GM21515 (cell line): ENCODE measurements at regions not wholly inside any gene's neighbourhood (a gene's known extent, or its start where the extent isn't known, plus 50 kb on each side); places are given as distances from the start of the nearest gene placed in this dataset.

Experiments
- ATAC-seq: cut with Tn5 transposase; IDR thresholded peaks from one replicate; pipeline ENCODE4 v1.9.1; 2021; ENCODE audit not compliant: unreplicated experiment

DNA sequence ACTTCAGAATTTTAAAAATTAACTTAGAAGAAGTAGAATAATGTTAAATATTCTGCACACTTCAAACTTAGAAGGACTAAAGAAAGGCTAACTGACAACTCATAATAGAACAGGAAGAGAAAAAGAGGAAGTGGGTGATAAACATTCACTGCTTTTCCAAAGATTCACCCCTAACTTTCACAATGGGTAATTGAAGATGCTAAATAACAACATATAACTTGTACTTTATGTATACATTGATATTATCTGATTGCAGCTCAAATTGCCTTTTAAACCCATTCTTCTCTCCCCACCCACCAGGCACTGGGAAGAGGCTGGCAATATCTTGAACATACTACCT is 376.6 kb downstream of the EFNA5 start:
- ATAC-seq: peak; percentile 66

DNA sequence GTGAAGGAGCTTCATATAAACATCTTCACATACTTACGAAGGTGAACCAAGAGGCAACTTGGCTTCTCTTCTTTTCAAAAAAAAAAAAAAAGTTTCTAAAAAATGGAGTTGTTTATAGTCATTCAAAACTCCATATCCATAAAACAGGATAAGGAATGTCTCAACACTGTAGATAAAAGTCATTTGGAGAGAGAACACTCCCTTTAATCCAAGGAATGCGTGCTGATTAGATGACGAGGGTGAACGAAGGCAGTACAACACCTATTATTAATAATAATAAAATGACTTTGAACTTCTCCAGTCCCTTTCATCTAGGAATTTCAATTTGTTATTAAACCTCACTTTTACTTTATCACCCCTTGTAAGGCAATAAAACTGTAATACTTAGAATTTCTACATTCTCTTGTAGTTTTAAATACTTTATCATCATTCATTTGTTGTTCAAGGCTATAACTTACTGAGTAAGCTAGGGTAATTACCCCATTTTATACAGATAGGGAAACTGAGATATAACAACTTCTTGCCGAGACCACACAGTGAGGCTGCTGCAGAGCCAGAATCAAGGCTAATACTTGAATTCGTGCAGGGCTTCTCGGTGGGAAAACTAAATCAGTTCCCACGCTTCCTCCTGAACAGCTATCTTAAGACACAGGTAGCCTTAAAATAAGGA is 377.1 kb downstream of the EFNA5 start:
- ATAC-seq: peak; percentile 8

- ATAC-seq: no peak
Observed at GRCh38 chr5:107291866-107292265, 378.9 kb downstream of the EFNA5 start.

DNA sequence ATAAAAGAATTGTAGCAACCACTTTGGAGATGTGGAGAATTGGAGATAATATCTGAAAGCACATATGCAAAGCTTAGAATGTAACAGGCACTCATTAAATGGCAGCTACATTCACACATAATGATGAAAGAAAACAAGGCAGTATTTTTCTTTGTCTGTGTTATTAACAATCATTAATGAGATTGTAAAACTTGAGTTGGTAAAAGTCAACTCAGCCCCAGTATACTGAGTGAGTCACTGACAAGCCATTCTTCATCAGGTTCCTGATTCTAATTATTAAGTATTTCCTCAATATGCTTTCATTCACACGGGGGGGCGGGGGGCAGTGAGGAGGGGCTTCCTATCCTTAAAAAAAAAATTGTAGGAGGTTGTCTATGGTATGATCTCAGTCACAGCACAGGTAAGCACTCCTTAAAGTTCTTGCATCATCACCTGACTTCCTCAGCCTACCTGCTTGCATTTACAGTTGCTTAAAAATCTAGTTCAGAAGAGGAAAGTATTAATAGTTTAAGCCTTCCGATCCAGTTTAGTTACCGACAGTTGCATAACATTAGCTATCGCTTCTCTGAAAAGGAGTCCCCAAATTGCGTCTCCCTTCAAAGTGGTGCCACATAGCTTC is 379.8 kb downstream of the EFNA5 start:
- no peak for ATAC-seq

DNA sequence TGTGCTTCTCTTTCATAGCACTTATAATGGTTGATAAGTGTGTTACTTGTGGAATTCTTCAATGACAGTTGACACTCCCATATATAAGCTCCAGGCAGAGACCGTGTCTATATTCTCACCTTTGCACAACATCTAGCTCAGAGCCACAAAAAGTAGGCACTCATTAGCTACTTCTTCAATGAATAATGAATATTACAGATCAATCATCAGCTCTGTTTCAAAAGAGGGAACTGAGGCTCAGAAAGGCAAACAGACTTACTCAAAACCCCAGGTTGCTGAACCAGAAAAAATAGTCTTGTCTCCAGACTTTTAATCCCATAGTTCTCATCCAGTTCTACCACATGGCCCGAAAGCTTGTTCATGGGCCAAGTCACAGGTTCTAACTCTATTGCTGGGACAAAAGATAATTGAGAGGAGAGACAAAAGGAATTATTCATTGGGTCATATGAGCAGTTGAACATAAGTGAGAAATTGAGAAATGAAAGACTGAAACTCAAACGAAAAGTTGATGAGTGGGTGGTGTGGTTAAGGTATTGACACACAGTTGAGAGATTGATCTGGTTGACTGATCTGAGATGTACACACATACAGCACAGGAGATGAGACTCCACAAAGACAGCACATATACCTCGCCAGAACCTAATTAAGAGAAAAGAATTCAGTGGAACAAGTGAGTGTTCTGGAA is 381.6 kb downstream of the EFNA5 start:
- peak; percentile 89 for ATAC-seq

GRCh38 chr5:107286447-107287098 is 384.2 kb downstream of the EFNA5 start:
- no peak for ATAC-seq

DNA sequence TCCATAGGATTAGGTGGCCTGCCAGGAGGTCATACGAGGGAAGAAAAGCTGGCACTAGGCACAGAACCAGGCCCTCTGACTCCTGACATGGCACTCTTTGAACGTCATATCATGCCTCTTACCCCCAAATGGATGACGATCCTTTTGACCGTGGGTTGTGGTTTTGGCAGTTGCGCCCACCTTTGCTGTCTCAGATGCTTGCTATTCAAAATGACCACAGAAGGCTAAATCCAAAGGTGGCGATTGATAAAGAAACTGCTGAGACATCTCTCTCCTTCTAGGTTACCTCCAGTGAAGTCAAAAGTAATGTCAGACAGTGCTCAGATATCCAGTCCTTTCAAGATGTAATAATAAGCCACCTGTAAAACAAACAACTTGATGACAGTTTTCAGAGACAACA is 385.0 kb downstream of the EFNA5 start:
- ATAC-seq: no peak

- no peak for ATAC-seq
Observed at GRCh38 chr5:107284822-107285525, 385.8 kb downstream of the EFNA5 start.

DNA sequence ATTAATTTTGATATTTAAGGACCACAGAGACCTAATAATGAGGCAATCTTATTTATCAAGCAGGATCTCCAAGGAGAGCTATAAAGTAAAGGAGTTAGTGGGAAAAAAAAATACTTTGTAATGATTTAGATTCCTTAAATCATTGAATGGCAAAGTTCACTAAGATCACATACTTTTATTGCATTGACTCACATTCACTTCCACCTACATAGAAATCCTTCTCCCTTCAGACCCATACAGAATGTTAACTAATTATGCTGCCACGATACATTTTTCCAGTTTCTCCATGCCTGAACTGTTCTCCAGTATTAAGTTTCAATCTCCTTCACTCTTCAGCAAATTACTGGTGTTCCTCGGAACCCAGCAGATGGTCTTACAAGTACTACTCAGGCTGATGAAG is 388.7 kb downstream of the EFNA5 start:
- no peak for ATAC-seq

DNA sequence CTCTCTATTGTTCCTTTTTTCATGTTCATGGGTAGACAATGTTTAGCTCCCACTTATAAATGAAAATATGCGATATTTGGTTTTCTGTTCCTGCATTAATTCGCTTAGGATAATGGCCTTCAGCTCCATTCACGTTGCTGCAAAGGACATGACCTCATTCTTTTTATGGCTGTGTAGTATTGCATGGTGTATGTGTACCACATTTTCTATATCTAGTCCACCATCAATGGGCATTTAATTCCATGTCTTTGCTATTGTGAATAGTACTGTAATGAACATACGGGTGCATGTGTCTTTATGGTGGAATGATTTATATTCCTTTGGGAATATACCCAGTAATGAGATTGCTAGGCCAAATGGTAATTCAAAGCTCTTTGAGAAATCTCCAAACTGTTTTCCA is 392.0 kb downstream of the EFNA5 start:
- ATAC-seq: no peak

DNA sequence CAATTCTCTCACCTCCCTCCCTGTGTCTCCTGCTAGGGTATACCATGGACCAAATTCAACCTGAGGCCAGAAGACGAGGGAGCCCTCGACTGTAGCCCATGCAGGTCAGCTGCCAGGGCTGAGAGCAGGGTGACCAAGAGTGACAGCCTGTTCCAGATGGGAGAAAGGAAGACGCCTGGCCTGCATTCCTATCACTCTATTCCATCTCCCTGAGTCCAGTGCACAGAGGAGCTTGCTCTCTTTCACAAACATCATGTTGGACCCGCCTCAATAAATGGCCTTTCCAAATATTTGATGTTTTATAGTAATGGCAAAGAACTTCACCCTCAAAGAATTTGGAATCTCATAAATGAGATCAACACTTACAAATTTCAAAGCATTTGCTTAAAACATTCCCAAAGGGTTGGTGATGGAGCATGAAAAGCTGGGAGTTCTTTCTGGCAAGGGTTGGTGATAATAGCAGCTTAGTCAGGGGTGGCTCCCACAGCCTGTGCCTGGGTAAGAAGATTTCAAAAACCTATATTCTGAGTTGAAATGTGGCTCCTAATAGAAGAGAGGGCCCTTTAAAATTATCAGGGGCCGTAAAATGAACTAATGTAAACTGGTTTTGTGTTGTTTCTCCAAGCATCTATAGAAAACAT is 393.1 kb downstream of the EFNA5 start:
- ATAC-seq: no peak

DNA sequence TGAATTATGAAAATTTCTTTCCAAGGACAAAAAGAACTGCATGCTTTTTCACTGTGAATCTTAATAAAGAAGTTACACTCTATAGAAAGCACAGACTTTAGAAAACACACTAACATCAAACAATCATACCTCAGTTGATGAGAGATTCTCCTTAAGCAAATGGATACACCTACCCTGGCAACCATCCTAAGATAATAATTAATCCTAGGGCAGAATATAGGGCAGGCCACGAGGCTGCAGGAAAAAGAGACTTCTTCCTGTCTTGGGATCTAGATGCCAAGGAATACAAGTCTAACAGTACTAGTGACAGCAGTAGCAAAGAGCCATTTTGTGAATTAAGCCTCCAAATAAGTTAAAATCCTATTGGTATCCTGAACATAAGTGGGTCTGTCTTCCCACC is 395.4 kb downstream of the EFNA5 start:
- no peak for ATAC-seq

DNA sequence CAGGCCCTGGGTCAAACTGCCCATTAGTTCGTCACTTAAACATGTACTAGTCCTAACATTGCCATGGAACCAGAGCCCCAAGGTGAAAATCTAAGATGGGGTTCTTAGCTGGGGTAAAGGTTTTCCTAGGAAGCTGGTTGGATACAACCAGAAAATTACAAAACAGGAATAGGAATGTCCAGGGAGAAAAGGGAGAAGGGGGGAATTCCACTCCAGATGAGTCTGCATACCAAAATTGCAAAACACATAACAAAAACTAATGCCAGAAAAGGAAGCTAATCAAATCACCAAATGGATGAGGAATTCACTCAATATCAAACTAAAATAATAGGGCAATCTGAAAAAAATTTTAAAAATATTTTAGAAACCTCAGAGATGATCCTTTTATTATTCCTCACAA is 396.2 kb downstream of the EFNA5 start:
- no peak for ATAC-seq

- no peak for ATAC-seq
Observed at GRCh38 chr5:107272954-107273353, 397.8 kb downstream of the EFNA5 start.

- no peak for ATAC-seq
Observed at GRCh38 chr5:107272509-107272908, 398.2 kb downstream of the EFNA5 start.

- no peak for ATAC-seq
Observed at GRCh38 chr5:107271682-107272350, 398.9 kb downstream of the EFNA5 start.

DNA sequence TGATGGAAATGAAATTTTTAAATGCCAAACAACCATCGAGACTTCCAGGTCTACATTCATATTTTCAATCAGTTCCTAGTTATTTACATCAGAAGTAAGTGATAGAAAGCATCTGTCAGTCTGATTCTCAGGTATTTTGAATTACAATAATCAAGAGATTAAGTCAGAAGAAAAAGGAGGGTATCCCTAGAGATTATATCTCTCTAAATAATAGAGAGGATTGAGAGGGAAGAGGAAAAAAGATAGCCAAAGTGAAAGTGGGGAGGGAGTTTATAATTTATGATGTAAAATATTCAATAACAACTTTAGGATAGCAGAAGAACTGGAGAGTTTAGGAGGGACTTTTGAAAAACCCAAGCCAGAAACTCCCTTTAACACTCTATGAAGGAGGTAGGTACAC is 400.2 kb downstream of the EFNA5 start:
- ATAC-seq: no peak

DNA sequence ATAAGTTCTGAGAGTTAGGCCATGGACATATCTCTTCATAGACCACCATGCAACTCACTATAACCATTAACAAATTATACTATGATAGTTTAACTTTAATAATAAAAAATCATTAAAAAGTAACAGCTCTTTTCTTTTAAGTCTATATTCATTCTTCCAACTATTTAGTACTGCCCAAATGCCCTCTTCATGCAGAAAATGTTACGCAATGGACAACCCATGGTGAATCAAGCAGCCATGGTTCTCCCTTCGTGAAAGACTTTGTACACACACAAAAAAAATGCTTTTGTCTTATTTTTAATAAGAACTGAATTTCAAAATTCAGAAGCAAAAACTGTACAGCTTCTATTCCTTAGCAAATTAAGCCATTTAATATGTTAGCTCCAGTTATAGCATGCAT is 401.1 kb downstream of the EFNA5 start:
- no peak for ATAC-seq

DNA sequence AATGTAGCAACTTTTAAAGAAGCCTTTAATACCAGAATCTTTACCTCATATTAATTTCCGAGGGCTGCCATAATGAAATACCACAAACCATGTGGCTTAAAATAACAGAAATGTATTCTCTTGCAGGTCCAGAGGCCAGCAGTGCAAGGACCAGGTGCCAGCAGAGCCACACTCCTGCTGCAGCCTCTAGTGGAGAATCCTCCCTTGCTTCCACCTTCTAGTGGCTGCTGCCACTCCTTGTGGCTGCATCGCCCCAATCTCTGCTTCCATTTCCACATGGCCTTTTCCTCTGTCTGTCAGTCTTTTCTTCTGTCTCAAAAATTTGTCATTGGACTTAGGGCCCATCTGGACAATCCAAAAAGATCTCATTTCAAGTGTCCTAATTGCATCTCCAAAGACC is 401.5 kb downstream of the EFNA5 start:
- no peak for ATAC-seq

DNA sequence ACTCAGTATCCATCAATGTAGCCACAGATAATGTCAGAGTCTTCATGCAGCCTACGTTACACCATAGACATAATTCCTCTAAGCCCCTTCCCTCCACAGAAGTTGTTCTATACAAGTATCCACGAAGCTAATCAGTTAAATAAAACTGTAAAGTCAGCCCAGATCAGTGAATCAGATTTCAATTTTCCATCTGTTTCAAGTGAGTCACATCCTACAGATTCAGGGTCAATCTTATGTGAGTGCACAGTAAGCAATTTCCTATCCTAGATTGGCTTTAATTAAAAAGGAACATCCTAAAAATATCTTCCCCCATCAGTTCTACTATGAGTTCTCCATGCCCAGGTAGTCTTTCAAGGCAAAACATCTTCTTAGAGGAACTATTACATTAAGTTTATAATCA is 402.5 kb downstream of the EFNA5 start:
- ATAC-seq: no peak
